ENCODE measurements at regions not wholly inside any gene's neighbourhood (a gene's known extent, or its start where the extent isn't known, plus 50 kb on each side); places are given as distances from the start of the nearest gene placed in this dataset.

DNA sequence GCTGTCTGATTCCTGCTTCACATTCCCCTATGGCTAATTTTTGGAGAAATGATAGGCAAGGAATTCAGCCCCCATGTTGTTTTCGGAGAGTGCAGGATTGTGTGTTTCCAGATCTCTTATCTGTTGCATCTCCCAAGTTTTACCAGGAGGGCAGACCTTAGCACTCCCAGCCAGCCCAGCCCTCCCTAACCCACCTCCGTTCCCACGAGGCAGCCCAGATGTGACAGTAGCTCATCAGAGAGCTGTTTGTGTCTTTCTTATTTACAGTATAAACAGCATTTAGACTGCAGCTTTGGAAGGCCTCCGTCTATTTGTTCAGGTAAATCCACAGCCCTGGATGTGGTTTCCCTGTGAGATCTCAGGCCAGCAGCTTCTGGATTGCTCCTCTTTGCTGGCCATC is 91.6 kb downstream of the THNSL2 start:
- Mint-ChIP-seq H3K27ac (no peak overlapping the region), H3K4me1 (peaks cover 5% of the 10 kb centered on the region), H3K36me3 (ENCODE audit: low read depth) (no peaks in the 10 kb centered on the region), H3K9me3 (no peaks in the 10 kb centered on the region), H3K4me3 (no peak overlapping the region), H3K27me3 (peaks cover 7% of the 10 kb centered on the region)
- POLR2A ChIA-PET, result no interaction called here
- DNase-seq, result no peak
- CTCF ChIA-PET, result no interaction called here

DNA sequence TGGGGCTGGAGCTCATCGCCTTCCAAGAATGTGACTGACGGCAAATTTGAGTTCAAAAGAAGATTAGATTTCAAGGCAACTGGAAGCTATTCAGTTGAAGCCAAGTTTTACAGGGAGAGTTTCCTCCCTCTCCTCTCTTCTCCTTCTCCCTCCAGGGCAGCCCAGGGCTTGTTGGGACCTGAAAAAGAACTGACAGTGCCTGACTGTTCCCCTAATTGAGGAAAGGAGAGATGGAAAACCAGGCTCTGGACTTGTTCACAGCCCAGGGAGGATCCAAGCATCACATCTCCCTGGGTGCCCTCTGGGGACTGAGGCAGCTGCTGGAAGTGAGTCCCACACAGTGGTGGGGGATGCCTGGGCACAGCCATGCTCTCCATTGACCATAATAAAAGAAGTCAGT is 88.1 kb downstream of the THNSL2 start:
- ChIA-PET POLR2A (no interaction called here), CTCF (no interaction called here)
- Mint-ChIP-seq H3K9me3 (no peaks in the 10 kb centered on the region), H3K27ac (no peak overlapping the region), H3K4me1 (no peaks in the 10 kb centered on the region), H3K27me3 (peaks cover 4% of the 10 kb centered on the region), H3K36me3 (ENCODE audit: low read depth) (no peaks in the 10 kb centered on the region), H3K4me3 (no peak overlapping the region)
- no peak for DNase-seq

- H3K27me3 Mint-ChIP-seq, result peaks cover 4% of the 10 kb centered on the region
- H3K4me3 Mint-ChIP-seq, result no peak overlapping the region
- no peaks in the 10 kb centered on the region for H3K36me3 Mint-ChIP-seq (ENCODE audit: low read depth)
- no peak overlapping the region for H3K27ac Mint-ChIP-seq
- ChIA-PET POLR2A (no interaction called here), CTCF (no interaction called here)
- no peak for DNase-seq
- no peaks in the 10 kb centered on the region for H3K4me1 Mint-ChIP-seq
- no peaks in the 10 kb centered on the region for H3K9me3 Mint-ChIP-seq
These were observed 84.4 kb downstream of the THNSL2 start for GRCh38 chr2:88254437-88255091.

DNA sequence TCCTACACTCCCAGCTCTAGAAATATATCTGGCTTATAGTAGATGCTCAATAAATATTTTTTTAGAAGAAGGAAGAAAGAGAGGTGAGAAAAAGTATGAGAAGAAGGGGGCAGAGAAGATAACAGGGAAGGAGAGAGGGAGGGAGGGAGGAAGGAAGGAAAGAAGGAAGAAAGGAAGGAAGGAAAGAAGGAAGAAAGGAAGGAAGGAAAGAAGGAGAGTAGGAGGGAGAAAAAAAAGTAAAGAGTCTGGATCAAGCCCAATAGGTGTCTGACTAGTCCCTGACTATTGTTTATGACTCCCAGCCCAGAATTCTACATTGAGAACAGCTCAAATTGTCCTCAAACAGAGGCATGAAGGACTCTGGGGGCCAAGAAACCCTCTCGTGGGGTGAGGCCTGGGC is 83.9 kb downstream of the THNSL2 start:
- Mint-ChIP-seq H3K36me3 (ENCODE audit: low read depth) (no peaks in the 10 kb centered on the region), H3K27ac (no peak overlapping the region), H3K9me3 (no peaks in the 10 kb centered on the region), H3K27me3 (peaks cover 4% of the 10 kb centered on the region), H3K4me3 (no peak overlapping the region), H3K4me1 (no peaks in the 10 kb centered on the region)
- ChIA-PET CTCF (no interaction called here), POLR2A (no interaction called here)
- no peak for DNase-seq

- ChIA-PET CTCF (no interaction called here), POLR2A (no interaction called here)
- Mint-ChIP-seq H3K4me1 (no peaks in the 10 kb centered on the region), H3K27ac (no peak overlapping the region), H3K27me3 (peaks cover 4% of the 10 kb centered on the region), H3K9me3 (no peaks in the 10 kb centered on the region), H3K36me3 (ENCODE audit: low read depth) (no peaks in the 10 kb centered on the region), H3K4me3 (no peak overlapping the region)
- no peak for DNase-seq
These were observed 83.2 kb downstream of the THNSL2 start for GRCh38 chr2:88253375-88253774.

DNA sequence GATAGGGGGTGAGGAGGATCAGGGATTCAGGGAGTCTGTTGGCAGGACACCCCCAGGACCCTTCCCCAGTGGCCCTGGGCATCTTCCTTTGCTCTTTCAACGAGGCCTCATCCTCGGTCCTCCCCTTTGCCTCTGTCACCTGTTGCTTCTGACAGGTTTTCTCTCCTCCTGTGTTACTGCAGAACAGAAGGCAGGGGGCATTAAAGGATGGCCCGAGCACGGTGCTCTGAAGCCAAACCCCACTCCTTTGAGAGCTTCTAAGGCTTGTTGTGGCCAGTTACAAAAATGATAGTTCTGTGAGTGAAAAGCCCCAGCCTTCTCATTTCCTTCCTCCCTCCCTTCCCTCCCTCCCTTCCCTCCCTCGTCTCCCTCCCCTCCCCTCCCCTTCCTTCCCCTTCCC is 82.5 kb downstream of the THNSL2 start:
- Mint-ChIP-seq H3K9me3 (no peaks in the 10 kb centered on the region), H3K27me3 (peaks cover 4% of the 10 kb centered on the region), H3K27ac (no peak overlapping the region), H3K36me3 (ENCODE audit: low read depth) (no peaks in the 10 kb centered on the region), H3K4me1 (no peaks in the 10 kb centered on the region), H3K4me3 (no peak overlapping the region)
- no peak for DNase-seq
- POLR2A ChIA-PET, result no interaction called here
- CTCF ChIA-PET, result no interaction called here

DNA sequence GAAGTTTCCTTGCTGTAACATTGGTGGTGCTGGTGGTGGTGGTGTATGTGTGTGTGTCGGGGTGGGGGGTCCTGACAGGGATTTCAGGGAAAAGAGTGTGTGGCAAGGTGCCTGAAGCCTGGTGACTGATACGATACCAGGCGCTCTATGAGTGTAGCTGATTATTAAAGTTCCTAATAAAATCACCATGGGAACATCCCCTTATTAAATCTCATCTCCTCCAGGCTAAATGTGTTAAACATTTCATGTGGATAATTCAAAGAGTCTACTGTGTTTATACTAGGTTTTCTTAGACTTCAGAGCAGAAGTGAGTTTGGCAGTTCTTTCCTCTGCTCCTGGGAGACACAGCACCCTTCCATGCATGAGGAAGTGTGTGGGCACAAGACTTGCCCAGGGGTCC is 82.0 kb downstream of the THNSL2 start:
- Mint-ChIP-seq H3K9me3 (no peaks in the 10 kb centered on the region), H3K27ac (no peak overlapping the region), H3K4me3 (no peak overlapping the region), H3K4me1 (no peaks in the 10 kb centered on the region), H3K27me3 (peaks cover 4% of the 10 kb centered on the region), H3K36me3 (ENCODE audit: low read depth) (no peaks in the 10 kb centered on the region)
- ChIA-PET CTCF (no interaction called here), POLR2A (no interaction called here)
- no peak for DNase-seq

- ChIA-PET CTCF (no interaction called here), POLR2A (no interaction called here)
- Mint-ChIP-seq H3K27me3 (no peaks in the 10 kb centered on the region), H3K4me3 (no peak overlapping the region), H3K4me1 (no peaks in the 10 kb centered on the region), H3K27ac (no peak overlapping the region), H3K9me3 (no peaks in the 10 kb centered on the region), H3K36me3 (ENCODE audit: low read depth) (no peaks in the 10 kb centered on the region)
- no peak for DNase-seq
These were observed 80.3 kb downstream of the THNSL2 start for GRCh38 chr2:88250404-88250803.

- ChIA-PET CTCF (no interaction called here), POLR2A (no interaction called here)
- H3K9me3 Mint-ChIP-seq, result no peaks in the 10 kb centered on the region
These were observed 78.2 kb downstream of the THNSL2 start for GRCh38 chr2:88248280-88248828.

GRCh38 chr2:88247531-88247930 is 77.4 kb downstream of the THNSL2 start:
- CTCF ChIA-PET, result no interaction called here

More at GRCh38 chr2:88248280-88248828, 78.2 kb downstream of the THNSL2 start:
- DNase-seq, result no peak
- Mint-ChIP-seq H3K36me3 (ENCODE audit: low read depth) (no peaks in the 10 kb centered on the region), H3K4me1 (no peaks in the 10 kb centered on the region), H3K27me3 (no peaks in the 10 kb centered on the region), H3K4me3 (no peak overlapping the region), H3K27ac (no peak overlapping the region)

DNA sequence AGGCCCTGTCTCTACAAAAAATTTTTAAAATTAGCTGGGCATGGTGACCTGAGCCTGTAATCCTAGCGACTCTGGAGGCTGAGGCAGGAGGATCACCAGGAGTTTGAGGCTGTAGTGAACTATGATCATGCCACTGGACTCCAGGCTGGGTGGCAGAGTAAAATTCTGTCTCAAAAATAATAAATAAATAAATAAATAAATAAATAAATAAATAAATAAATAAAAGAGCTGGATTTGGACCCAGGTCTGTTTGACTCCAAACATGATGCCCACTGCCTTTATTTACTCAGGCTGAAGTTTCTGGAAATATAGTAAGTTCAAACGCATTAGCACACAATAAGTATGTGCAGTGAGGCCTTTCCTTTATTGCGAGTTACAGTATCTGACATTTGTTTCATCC is 75.0 kb downstream of the THNSL2 start:
- Mint-ChIP-seq H3K36me3 (ENCODE audit: low read depth) (no peaks in the 10 kb centered on the region), H3K27me3 (no peaks in the 10 kb centered on the region), H3K4me1 (no peaks in the 10 kb centered on the region), H3K9me3 (peaks cover 5% of the 10 kb centered on the region), H3K4me3 (no peak overlapping the region), H3K27ac (no peak overlapping the region)
- CTCF ChIA-PET, result no interaction called here
- DNase-seq, result no peak
- POLR2A ChIA-PET, result no interaction called here

More at GRCh38 chr2:88247531-88247930, 77.4 kb downstream of the THNSL2 start:
- H3K9me3 Mint-ChIP-seq, result peaks cover 5% of the 10 kb centered on the region
- H3K4me3 Mint-ChIP-seq, result no peak overlapping the region
- H3K27me3 Mint-ChIP-seq, result no peaks in the 10 kb centered on the region
- no peaks in the 10 kb centered on the region for H3K36me3 Mint-ChIP-seq (ENCODE audit: low read depth)
- POLR2A ChIA-PET, result no interaction called here
- H3K4me1 Mint-ChIP-seq, result no peaks in the 10 kb centered on the region
- no peak for DNase-seq
- no peak overlapping the region for H3K27ac Mint-ChIP-seq

GRCh38 chr2:88239781-88240180 is 69.6 kb downstream of the THNSL2 start:
- POLR2A ChIA-PET, result no interaction called here
- Mint-ChIP-seq H3K27me3 (no peaks in the 10 kb centered on the region), H3K36me3 (ENCODE audit: low read depth) (no peaks in the 10 kb centered on the region), H3K27ac (no peak overlapping the region), H3K4me3 (no peak overlapping the region), H3K9me3 (peaks cover 5% of the 10 kb centered on the region), H3K4me1 (no peaks in the 10 kb centered on the region)
- CTCF ChIA-PET, result no interaction called here
- DNase-seq, result no peak

GRCh38 chr2:88236666-88237065 is 66.5 kb downstream of the THNSL2 start:
- POLR2A ChIA-PET, result no interaction called here
- Mint-ChIP-seq H3K27me3 (peaks cover 3% of the 10 kb centered on the region), H3K36me3 (ENCODE audit: low read depth) (no peaks in the 10 kb centered on the region), H3K27ac (no peak overlapping the region), H3K9me3 (no peaks in the 10 kb centered on the region), H3K4me3 (no peak overlapping the region), H3K4me1 (no peaks in the 10 kb centered on the region)
- no peak for DNase-seq
- CTCF ChIA-PET, result no interaction called here

All from activated CD4-positive, alpha-beta memory T cell treated with anti-CD3 and anti-CD28 coated beads, Interleukin-2, amount 10 ng/mL, durations not matched to agents 7 days and 5 days (primary cell).